ENCODE measurements at regions not wholly inside any gene's neighbourhood (a gene's known extent, or its start where the extent isn't known, plus 50 kb on each side); places are given as distances from the start of the nearest gene placed in this dataset.

DNA sequence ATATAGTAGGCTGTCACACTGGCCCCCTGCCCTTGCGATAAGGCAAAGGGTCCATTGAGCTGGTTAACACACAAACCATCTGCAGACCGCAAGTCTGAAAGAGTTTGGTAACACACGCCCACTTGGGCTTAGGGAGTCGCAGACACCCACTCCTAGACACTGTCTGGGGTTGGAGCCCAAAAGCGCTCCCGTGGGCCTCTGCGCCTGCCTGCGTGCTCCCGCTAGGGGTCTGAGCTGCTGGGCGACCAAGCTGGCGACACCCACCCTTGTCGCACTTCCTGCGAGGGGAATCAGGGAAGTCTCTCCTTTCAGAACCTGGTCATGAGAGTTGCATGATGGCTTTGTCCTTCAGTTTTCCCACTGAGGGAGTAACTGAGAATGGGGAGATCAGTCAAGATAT lies 653.0 kb downstream of the HTR1B start:
- no peaks in the 10 kb centered on the region for H3K4me1 ChIP-seq (ENCODE audit: insufficient read depth, low read length, poor library complexity, severe bottlenecking)
- H3K9me3 ChIP-seq (ENCODE audit: low read depth, low read length, poor library complexity, severe bottlenecking): peaks cover 29% of the 10 kb centered on the region
- H3K27me3 ChIP-seq (replicated peaks; ENCODE audit: insufficient read depth, low read depth, low read length, poor library complexity): no peaks in the 10 kb centered on the region
- intact Hi-C loops (cut with micrococcal nuclease; ENCODE audit: unreplicated experiment): no loop called here
- DNase-seq (ENCODE audit: low spot score): no peak
- POLR2A ChIA-PET (ENCODE audit: low non-redundant PET): no interaction called here
- no peaks in the 10 kb centered on the region for H3K36me3 ChIP-seq (ENCODE audit: insufficient read depth, low read length, poor library complexity, severe bottlenecking)
- TF ChIP-seq, protein P1, sequence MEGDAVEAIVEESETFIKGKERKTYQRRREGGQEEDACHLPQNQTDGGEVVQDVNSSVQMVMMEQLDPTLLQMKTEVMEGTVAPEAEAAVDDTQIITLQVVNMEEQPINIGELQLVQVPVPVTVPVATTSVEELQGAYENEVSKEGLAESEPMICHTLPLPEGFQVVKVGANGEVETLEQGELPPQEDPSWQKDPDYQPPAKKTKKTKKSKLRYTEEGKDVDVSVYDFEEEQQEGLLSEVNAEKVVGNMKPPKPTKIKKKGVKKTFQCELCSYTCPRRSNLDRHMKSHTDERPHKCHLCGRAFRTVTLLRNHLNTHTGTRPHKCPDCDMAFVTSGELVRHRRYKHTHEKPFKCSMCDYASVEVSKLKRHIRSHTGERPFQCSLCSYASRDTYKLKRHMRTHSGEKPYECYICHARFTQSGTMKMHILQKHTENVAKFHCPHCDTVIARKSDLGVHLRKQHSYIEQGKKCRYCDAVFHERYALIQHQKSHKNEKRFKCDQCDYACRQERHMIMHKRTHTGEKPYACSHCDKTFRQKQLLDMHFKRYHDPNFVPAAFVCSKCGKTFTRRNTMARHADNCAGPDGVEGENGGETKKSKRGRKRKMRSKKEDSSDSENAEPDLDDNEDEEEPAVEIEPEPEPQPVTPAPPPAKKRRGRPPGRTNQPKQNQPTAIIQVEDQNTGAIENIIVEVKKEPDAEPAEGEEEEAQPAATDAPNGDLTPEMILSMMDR (conservative IDR thresholded peaks at IDR 0.05; ENCODE audit: low read depth, low read length): no peak
- no peak for TF ChIP-seq EZH2 (IDR thresholded peaks at IDR 0.05; ENCODE audit: borderline replicate concordance, low read depth, low read length, poor library complexity, severe bottlenecking)
- CTCF ChIA-PET: no interaction called here
- no peak overlapping the region for H3K27ac ChIP-seq (ENCODE audit: low read depth, low read length, poor library complexity, severe bottlenecking)
- BruUV-seq (replicated peaks): no TSS peak
- H3K4me3 ChIP-seq (ENCODE audit: low read depth, low read length, poor library complexity, severe bottlenecking): no peak overlapping the region

DNA sequence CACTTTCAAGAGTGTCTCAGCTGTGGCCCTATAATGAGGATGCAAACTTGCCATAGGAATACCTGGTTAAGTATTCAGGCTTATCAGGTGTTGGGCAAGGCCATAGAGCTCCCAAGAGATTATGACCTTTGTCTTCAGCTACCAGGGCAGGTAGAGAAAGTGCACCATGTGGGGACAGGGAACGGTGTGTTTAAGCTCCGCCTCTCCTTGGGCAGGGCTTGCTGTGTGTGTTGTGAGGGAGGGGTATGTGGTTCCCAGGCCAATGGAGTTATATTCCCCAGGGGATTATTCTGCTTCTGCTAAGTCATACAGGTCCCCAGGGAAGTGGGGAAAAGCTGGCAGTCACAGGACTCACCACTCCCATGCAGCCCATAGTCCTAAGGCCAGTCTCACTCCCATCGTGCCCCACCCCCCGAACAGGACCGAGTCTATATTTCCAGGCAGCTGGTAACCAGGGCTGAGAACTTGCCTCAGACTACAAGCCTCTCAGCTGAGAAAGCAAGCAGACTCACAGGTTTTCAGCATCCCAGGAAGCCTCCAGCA lies 660.2 kb downstream of the HTR1B start:
- intact Hi-C loops (cut with micrococcal nuclease; ENCODE audit: unreplicated experiment): no loop called here
- Histone ChIP-seq H3K36me3 (ENCODE audit: insufficient read depth, low read length, poor library complexity, severe bottlenecking) (no peaks in the 10 kb centered on the region), H3K9me3 (ENCODE audit: low read depth, low read length, poor library complexity, severe bottlenecking) (peaks cover 9% of the 10 kb centered on the region), H3K27ac (ENCODE audit: low read depth, low read length, poor library complexity, severe bottlenecking) (no peak overlapping the region), H3K4me3 (ENCODE audit: low read depth, low read length, poor library complexity, severe bottlenecking) (no peak overlapping the region), H3K4me1 (ENCODE audit: insufficient read depth, low read length, poor library complexity, severe bottlenecking) (no peaks in the 10 kb centered on the region), H3K27me3 (replicated peaks; ENCODE audit: insufficient read depth, low read depth, low read length, poor library complexity) (no peaks in the 10 kb centered on the region)
- DNase-seq (ENCODE audit: low spot score): no peak
- BruUV-seq (replicated peaks): no TSS peak
- POLR2A ChIA-PET (ENCODE audit: low non-redundant PET): no interaction called here
- TF ChIP-seq, protein P1 (conservative IDR thresholded peaks at IDR 0.05; ENCODE audit: low read depth, low read length): no peak
- TF ChIP-seq EZH2 (IDR thresholded peaks at IDR 0.05; ENCODE audit: borderline replicate concordance, low read depth, low read length, poor library complexity, severe bottlenecking): no peak
- CTCF ChIA-PET: no interaction called here

DNA sequence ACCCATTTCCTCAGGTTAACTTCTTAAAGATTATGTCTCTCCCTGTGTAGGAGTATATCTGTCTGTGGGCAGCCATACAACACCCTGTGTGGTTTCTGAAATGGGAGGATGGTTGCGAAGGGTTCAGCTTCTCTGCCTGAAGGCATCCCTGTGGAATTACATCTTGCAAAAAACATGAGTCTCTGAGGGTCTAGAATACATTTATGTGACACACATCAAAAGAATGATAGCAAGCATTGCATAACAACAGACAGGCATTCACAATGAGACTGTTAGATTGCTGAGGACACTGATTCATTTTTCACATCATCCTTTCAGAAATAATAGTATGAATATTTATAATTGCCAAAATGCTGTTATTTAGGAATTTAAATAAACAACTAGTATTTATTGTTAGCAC lies 670.9 kb downstream of the HTR1B start:
- Histone ChIP-seq H3K27me3 (replicated peaks; ENCODE audit: insufficient read depth, low read depth, low read length, poor library complexity) (no peaks in the 10 kb centered on the region), H3K4me1 (ENCODE audit: insufficient read depth, low read length, poor library complexity, severe bottlenecking) (no peaks in the 10 kb centered on the region), H3K27ac (ENCODE audit: low read depth, low read length, poor library complexity, severe bottlenecking) (no peak overlapping the region), H3K4me3 (ENCODE audit: low read depth, low read length, poor library complexity, severe bottlenecking) (no peak overlapping the region), H3K9me3 (ENCODE audit: low read depth, low read length, poor library complexity, severe bottlenecking) (peaks cover 9% of the 10 kb centered on the region), H3K36me3 (ENCODE audit: insufficient read depth, low read length, poor library complexity, severe bottlenecking) (no peaks in the 10 kb centered on the region)
- BruUV-seq (replicated peaks): no TSS peak
- CTCF ChIA-PET: no interaction called here
- POLR2A ChIA-PET (ENCODE audit: low non-redundant PET): no interaction called here
- intact Hi-C loops (cut with micrococcal nuclease; ENCODE audit: unreplicated experiment): no loop called here
- no peak for DNase-seq (ENCODE audit: low spot score)
- TF ChIP-seq EZH2 (IDR thresholded peaks at IDR 0.05; ENCODE audit: borderline replicate concordance, low read depth, low read length, poor library complexity, severe bottlenecking): no peak
- TF ChIP-seq, protein P1 (conservative IDR thresholded peaks at IDR 0.05; ENCODE audit: low read depth, low read length): no peak

All from A673 (cell line).